A549 (cell line): ENCODE measurements at regions not wholly inside any gene's neighbourhood (a gene's known extent, or its start where the extent isn't known, plus 50 kb on each side); places are given as distances from the start of the nearest gene placed in this dataset.

ENCODE experiments used
- ATAC-seq, 2 experiments: fragments of 200-7000 bp in 1 of 2; fragments of >200 bp in 1 of 2; cut with Nextera tagmentation in 1 of 2; cut with Tn5 transposase in 1 of 2; 3 replicates each; pipeline versions ENCODE4 v1.8.0 to v1.9.1; 2018 to 2020; ENCODE audit warnings: mild to moderate bottlenecking in 1 of 2, moderate library complexity in 1 of 2
- CTCF ChIA-PET: fragments of 300-600 bp; sonication (Branson Sonifier 250); formaldehyde crosslinking; extraction: SDS; loops from one replicate; lab custom pipeline; 2021; ENCODE audit warnings: antibody characterized with exemption, inconsistent platforms; lab: Yijun Ruan, JAX
- POLR2A ChIA-PET: fragments of 350-600 bp; formaldehyde crosslinking; extraction: SDS; loops from one replicate; lab custom pipeline; 2021; ENCODE audit warnings: antibody characterized with exemption, inconsistent platforms; lab: Yijun Ruan, JAX
- DNase-seq, 2 experiments: peaks; one replicate each; pipeline versions ENCODE4 v3.0.0 to v3.0.0-alpha.2; 2011 to 2016; ENCODE audit warnings: low read depth in 1 of 2, low spot score in 1 of 2
- FAIRE-seq: peaks from 2 replicates; lab custom pipeline; 2011; peaks lifted over from hg19 to GRCh38; lab: Jason Lieb, UNC
- H3K27ac ChIP-seq, 2 experiments: fragments of >200 bp; sonication (Bioruptor Twin); formaldehyde crosslinking; 3 replicates each; pipeline ENCODE4 v1.5.1; 2016 to 2017
- H3K4me1 ChIP-seq: fragments of >200 bp; sonication (Bioruptor Twin); formaldehyde crosslinking; 3 replicates; pipeline ENCODE4 v1.6.1; 2016
- H3K4me2 ChIP-seq: fragments of >200 bp; sonication (Bioruptor Twin); formaldehyde crosslinking; 3 replicates; pipeline ENCODE4 v1.6.1; 2016
- H3K4me3 ChIP-seq: fragments of >200 bp; sonication (Bioruptor Twin); formaldehyde crosslinking; 3 replicates; pipeline ENCODE4 v1.5.1; 2016
- H3K9me3 ChIP-seq: fragments of >200 bp; sonication (Bioruptor Twin); formaldehyde crosslinking; 3 replicates; pipeline ENCODE4 v1.6.1; 2016
- BCL3 ChIP-seq: fragments of >200 bp; sonication (Bioruptor Twin); formaldehyde crosslinking; IDR thresholded peaks from 3 replicates; pipeline ENCODE4 v1.6.1; 2016
- CBX2 ChIP-seq: fragments of 200-600 bp; sonication (generic); IDR thresholded peaks from 2 replicates; pipeline ENCODE4 v1.6.1; 2016; ENCODE audit warnings: low read depth, mild to moderate bottlenecking, borderline replicate concordance
- CBX8 ChIP-seq: fragments of 200-600 bp; sonication (generic); IDR thresholded peaks from 2 replicates; pipeline ENCODE4 v1.6.1; 2016
- CHD2 ChIP-seq: fragments of 150-350 bp; IDR thresholded peaks from 2 replicates; pipeline ENCODE4 v1.6.1; 2014; ENCODE audit warnings: low read length; ENCODE audit not compliant: partially characterized antibody
- CTCF ChIP-seq: fragments of >200 bp; sonication (Bioruptor Twin); formaldehyde crosslinking; IDR thresholded peaks from 3 replicates; pipeline ENCODE4 v1.5.1; 2016
- E2F6 ChIP-seq: IDR thresholded peaks from 2 replicates; pipeline ENCODE4 v1.6.1; 2012; ENCODE audit warnings: low read depth, borderline replicate concordance
- EHMT2 ChIP-seq: fragments of 200-600 bp; sonication (generic); IDR thresholded peaks from 2 replicates; pipeline ENCODE4 v1.6.1; 2016; ENCODE audit warnings: antibody characterized with exemption, low read depth, mild to moderate bottlenecking, moderate library complexity
- FOSL2 ChIP-seq, 2 experiments: fragments of 450-650 bp in 1 of 2; fragments of >200 bp in 1 of 2; sonication (Bioruptor Twin) in 1 of 2; formaldehyde crosslinking; IDR thresholded peaks; 2 replicates each; pipeline versions ENCODE4 v1.5.0 to v1.6.1; 2016 to 2020; ENCODE audit warnings: mild to moderate bottlenecking in 1 of 2, moderate library complexity in 1 of 2
- FOXS1 ChIP-seq: fragments of 250-450 bp; sonication (Bioruptor Pico); IDR thresholded peaks from 2 replicates; pipeline ENCODE4 v1.5.0; 2020; ENCODE audit warnings: mild to moderate bottlenecking, moderate library complexity
- HDAC2 ChIP-seq: fragments of 200-600 bp; sonication (generic); IDR thresholded peaks from 2 replicates; pipeline ENCODE4 v1.6.1; 2016
- HOXB5 ChIP-seq: fragments of 250-450 bp; sonication (Bioruptor Pico); IDR thresholded peaks from 2 replicates; pipeline ENCODE4 v1.5.0; 2020; ENCODE audit warnings: mild to moderate bottlenecking, moderate library complexity
- KDM1A ChIP-seq: fragments of 200-600 bp; sonication (generic); IDR thresholded peaks from 2 replicates; pipeline ENCODE4 v1.6.1; 2016; ENCODE audit warnings: low read depth, mild to moderate bottlenecking
- MAFK ChIP-seq: fragments of 450-650 bp; IDR thresholded peaks from 2 replicates; pipeline ENCODE4 v1.6.1; 2014; ENCODE audit not compliant: partially characterized antibody
- MYC ChIP-seq: IDR thresholded peaks from 2 replicates; pipeline ENCODE4 v1.6.1; 2012; ENCODE audit warnings: mild to moderate bottlenecking, inconsistent platforms, low read length, improper control_type of control experiment, borderline replicate concordance
- NPAS2 ChIP-seq: fragments of 250-450 bp; sonication (Bioruptor Pico); IDR thresholded peaks from 2 replicates; pipeline ENCODE4 v1.8.0; 2022; ENCODE audit warnings: mild to moderate bottlenecking, moderate library complexity, borderline replicate concordance
- POLR2AphosphoS2 ChIP-seq: conservative IDR thresholded peaks from 2 replicates; pipeline ENCODE4 v1.6.1; 2012; ENCODE audit warnings: low read length, improper control_type of control experiment, inconsistent platforms
- REST ChIP-seq: fragments of 200-600 bp; sonication (generic); IDR thresholded peaks from 2 replicates; pipeline ENCODE4 v1.6.1; 2016; ENCODE audit warnings: antibody characterized with exemption, mild to moderate bottlenecking, moderate library complexity
- WGBS: methylation state at CpG from one replicate; pipeline ENCODE4 v1.1.6; 2017; ENCODE audit errors: missing lambda C conversion rate; 5-methylcytosine and 5-hydroxymethylcytosine counted together
- TF ChIP-seq, protein P1 (sequence below): IDR thresholded peaks from 2 replicates; pipeline ENCODE4 v1.6.1; 2012

GRCh38 chr1:94621395-94621794 is 79.8 kb upstream of the F3 start:
- H3K9me3 ChIP-seq: no peaks in the 10 kb centered on the region
- DNase-seq (peak in 1 of 2 experiments; percentile 17), FAIRE-seq (no peak), ATAC-seq (peak in 1 of 2 experiments; percentile 69; a peak in 3 of 6 replicates)
- POLR2A ChIA-PET: no interaction called here
- H3K27ac ChIP-seq: peak overlapping the region in 1 of 2 experiments; percentile 65; a peak in 2 of 6 replicates
- CTCF ChIA-PET: interaction anchor here (0.6 kb wide), 1 partner anchor 30 kb away, joined by 3 read pairs; no protein-coding TSS in a partner anchor
- WGBS: 25% methylated on average over 3 of the region's 3 CpGs
- peaks cover 27% of the 10 kb centered on the region for H3K4me1 ChIP-seq
- no peak overlapping the region for H3K4me3 ChIP-seq
- H3K4me2 ChIP-seq: peak overlapping the region; percentile 44
- no peak for TF ChIP-seq POLR2AphosphoS2
- no peak for TF ChIP-seq NPAS2 (CRISPR knock-in tag)
- TF ChIP-seq CHD2: no peak
- TF ChIP-seq CBX8: no peak
- TF ChIP-seq HDAC2: no peak
- no peak for TF ChIP-seq FOXS1

GRCh38 chr1:94620345-94621031 is 78.9 kb upstream of the F3 start:
- FAIRE-seq (no peak), ATAC-seq (no peak), DNase-seq (no peak)
- CTCF ChIA-PET: no interaction called here
- POLR2A ChIA-PET: no interaction called here
- Histone ChIP-seq H3K4me1 (peaks cover 29% of the 10 kb centered on the region), H3K4me2 (0 out of 3 replicates have a peak overlapping the region, but pooled peaks have one; percentile 44), H3K9me3 (no peaks in the 10 kb centered on the region), H3K27ac (peak overlapping the region in 1 of 2 experiments; percentile 65; a peak in 2 of 6 replicates), H3K4me3 (no peak overlapping the region)
- 87% methylated on average over 10 of the region's 10 CpGs for WGBS
- TF ChIP-seq, protein P1, sequence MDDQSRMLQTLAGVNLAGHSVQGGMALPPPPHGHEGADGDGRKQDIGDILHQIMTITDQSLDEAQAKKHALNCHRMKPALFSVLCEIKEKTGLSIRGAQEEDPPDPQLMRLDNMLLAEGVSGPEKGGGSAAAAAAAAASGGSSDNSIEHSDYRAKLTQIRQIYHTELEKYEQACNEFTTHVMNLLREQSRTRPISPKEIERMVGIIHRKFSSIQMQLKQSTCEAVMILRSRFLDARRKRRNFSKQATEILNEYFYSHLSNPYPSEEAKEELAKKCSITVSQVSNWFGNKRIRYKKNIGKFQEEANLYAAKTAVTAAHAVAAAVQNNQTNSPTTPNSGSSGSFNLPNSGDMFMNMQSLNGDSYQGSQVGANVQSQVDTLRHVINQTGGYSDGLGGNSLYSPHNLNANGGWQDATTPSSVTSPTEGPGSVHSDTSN: no peak
- no peak for TF ChIP-seq CTCF
- no peak for TF ChIP-seq CBX2
- TF ChIP-seq NPAS2 (CRISPR knock-in tag): no peak
- no peak for TF ChIP-seq HOXB5 (CRISPR knock-in tag)
- TF ChIP-seq EHMT2: no peak
- TF ChIP-seq MAFK: no peak
- TF ChIP-seq E2F6: no peak
- no peak for TF ChIP-seq REST
- TF ChIP-seq BCL3: no peak
- TF ChIP-seq KDM1A: no peak
- no peak for TF ChIP-seq FOSL2 (IDR thresholded peaks at IDR 0.05)
- no peak for TF ChIP-seq FOSL2 (CRISPR knock-in tag; IDR thresholded peaks at IDR 0.05)
- TF ChIP-seq MYC: no peak
